GM23338 (cell line): ENCODE measurements at regions not wholly inside any gene's neighbourhood (a gene's known extent, or its start where the extent isn't known, plus 50 kb on each side); places are given as distances from the start of the nearest gene placed in this dataset.

Experiments used
- ATAC-seq: fragments of 200-7000 bp; cut with Tn5 transposase; 3 replicates; pipeline ENCODE4 v1.9.1; 2020
- DNase-seq: peaks from one replicate; pipeline ENCODE4 v3.0.0-alpha.2; 2015; ENCODE audit warnings: low spot score
- H2AFZ ChIP-seq: fragments of 200-600 bp; sonication (generic); 2 replicates; pipeline ENCODE4 v1.8.0; 2016; ENCODE audit warnings: antibody characterized with exemption, mild to moderate bottlenecking, moderate library complexity
- H3F3A ChIP-seq: fragments of 200-600 bp; sonication (generic); replicated peaks from 2 replicates; pipeline ENCODE4 v1.8.0; 2017; ENCODE audit warnings: antibody characterized with exemption, mixed run types, low read depth
- H3K27ac ChIP-seq: fragments of 200-600 bp; sonication (generic); 2 replicates; pipeline ENCODE4 v1.6.1; 2016; ENCODE audit warnings: low read depth
- H3K27me3 ChIP-seq: fragments of 200-600 bp; sonication (generic); 2 replicates; pipeline ENCODE4 v1.8.0; 2016; ENCODE audit warnings: mild to moderate bottlenecking, mixed run types, moderate library complexity; ENCODE audit not compliant: insufficient read depth
- H3K36me3 ChIP-seq: fragments of 200-600 bp; sonication (generic); 2 replicates; pipeline ENCODE4 v1.8.0; 2016; ENCODE audit warnings: mild to moderate bottlenecking; ENCODE audit not compliant: insufficient read depth
- H3K4me1 ChIP-seq: fragments of 200-600 bp; sonication (generic); 2 replicates; pipeline ENCODE4 v1.8.0; 2016; ENCODE audit warnings: mild to moderate bottlenecking, moderate library complexity; ENCODE audit not compliant: insufficient read depth
- H3K4me2 ChIP-seq: fragments of 200-600 bp; sonication (generic); 2 replicates; pipeline ENCODE4 v1.7.1; 2017; ENCODE audit warnings: mixed run types
- H3K4me3 ChIP-seq: fragments of 200-600 bp; sonication (generic); 2 replicates; pipeline ENCODE4 v1.6.1; 2016; ENCODE audit warnings: mixed run types
- H3K79me2 ChIP-seq: fragments of 200-600 bp; sonication (generic); replicated peaks from 2 replicates; pipeline ENCODE4 v1.8.0; 2017; ENCODE audit warnings: mild to moderate bottlenecking; ENCODE audit not compliant: insufficient read depth
- H3K9me2 ChIP-seq: fragments of 200-600 bp; sonication (generic); 2 replicates; pipeline ENCODE4 v1.8.0; 2017; ENCODE audit not compliant: insufficient read depth
- H4K20me1 ChIP-seq: fragments of 200-600 bp; sonication (generic); replicated peaks from 2 replicates; pipeline ENCODE4 v1.8.0; 2017; ENCODE audit warnings: mild to moderate bottlenecking; ENCODE audit not compliant: insufficient read depth
- H3K27ac Mint-ChIP-seq: 2 replicates; pipeline ENCODE4 v1.8.0; 2020; ENCODE audit warnings: inconsistent platforms, mild to moderate bottlenecking, moderate library complexity, mixed read lengths
- H3K27me3 Mint-ChIP-seq: 3 replicates; pipeline ENCODE4 v1.8.0; 2022; ENCODE audit warnings: low read depth, mild to moderate bottlenecking, moderate library complexity, mixed read lengths, inconsistent platforms; ENCODE audit not compliant: insufficient read depth, poor library complexity
- H3K36me3 Mint-ChIP-seq: 3 replicates; pipeline ENCODE4 v1.8.0; 2021; ENCODE audit warnings: low read depth, mild to moderate bottlenecking, inconsistent platforms, moderate library complexity, mixed read lengths
- H3K4me1 Mint-ChIP-seq: 3 replicates; pipeline ENCODE4 v1.8.0; 2020; ENCODE audit warnings: mild to moderate bottlenecking, inconsistent platforms, mixed read lengths
- H3K4me3 Mint-ChIP-seq: 3 replicates; pipeline ENCODE4 v1.8.0; 2021; ENCODE audit warnings: moderate library complexity, mild to moderate bottlenecking, inconsistent platforms, mixed read lengths
- H3K9me3 Mint-ChIP-seq: 3 replicates; pipeline ENCODE4 v1.8.0; 2020; ENCODE audit warnings: moderate library complexity, mild to moderate bottlenecking, inconsistent platforms, mixed read lengths
- CTCF ChIP-seq, 2 experiments: fragments of 200-600 bp in 1 of 2; sonication (generic) in 1 of 2; conservative IDR thresholded peaks; 2 replicates each; pipeline versions ENCODE4 v1.5.1 to v1.6.1; 2016 to 2017; ENCODE audit warnings: antibody characterized with exemption in 2 of 2, low read depth in 2 of 2, mild to moderate bottlenecking in 2 of 2, moderate library complexity in 1 of 2
- EZH2 ChIP-seq: fragments of 200-600 bp; sonication (generic); IDR thresholded peaks from one replicate; pipeline ENCODE4 v1.8.0; 2017; ENCODE audit warnings: antibody characterized with exemption, mild to moderate bottlenecking, low read depth; ENCODE audit not compliant: unreplicated experiment
- EZH2phosphoT487 ChIP-seq: fragments of 200-600 bp; sonication (generic); IDR thresholded peaks from one replicate; pipeline ENCODE4 v1.8.1; 2018; ENCODE audit warnings: antibody characterized with exemption; ENCODE audit not compliant: unreplicated experiment
- POLR2AphosphoS5 ChIP-seq: IDR thresholded peaks from 2 replicates; pipeline ENCODE4 v1.6.1; 2016; ENCODE audit warnings: antibody characterized with exemption, low read depth
- REST ChIP-seq: IDR thresholded peaks from one replicate; pipeline ENCODE4 v1.6.1; 2018; ENCODE audit warnings: antibody characterized with exemption; ENCODE audit not compliant: unreplicated experiment
- TF ChIP-seq, protein P1 (sequence below): IDR thresholded peaks from 2 replicates; pipeline ENCODE4 v1.6.1; 2016; ENCODE audit warnings: antibody characterized with exemption

DNA sequence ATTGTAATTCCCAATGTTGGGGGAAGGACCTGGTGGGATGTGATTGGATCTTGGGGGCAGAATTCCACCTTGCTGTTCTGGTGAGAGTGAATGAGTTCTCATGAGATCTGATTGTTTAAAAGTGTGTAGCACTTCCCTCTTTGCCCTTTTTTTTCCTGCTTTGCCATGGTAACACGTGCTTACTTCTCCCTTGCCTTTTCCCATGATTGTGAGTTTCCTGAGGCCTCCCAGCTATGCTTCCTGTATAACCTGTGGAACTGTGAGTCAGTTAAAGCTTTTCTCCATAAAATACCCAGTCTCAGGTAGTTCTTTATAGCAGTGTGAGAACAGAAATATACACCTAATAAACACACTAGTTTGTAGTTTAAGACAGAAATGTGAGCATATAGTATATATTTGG lies 166.8 kb upstream of the MAGI2 start:
- Mint-ChIP-seq H3K36me3 (peaks cover 8% of the 10 kb centered on the region; the same call in 1 of the 3 replicates), H3K27ac (no peak overlapping the region), H3K4me3 (no peak overlapping the region), H3K4me1 (peaks cover 7% of the 10 kb centered on the region; the same call in 1 of the 3 replicates), H3K9me3 (peaks cover 2% of the 10 kb centered on the region; the same call in 1 of the 3 replicates), H3K27me3 (no peaks in the 10 kb centered on the region)
- no peak overlapping the region for H3K27ac ChIP-seq
- TF ChIP-seq, protein P1, sequence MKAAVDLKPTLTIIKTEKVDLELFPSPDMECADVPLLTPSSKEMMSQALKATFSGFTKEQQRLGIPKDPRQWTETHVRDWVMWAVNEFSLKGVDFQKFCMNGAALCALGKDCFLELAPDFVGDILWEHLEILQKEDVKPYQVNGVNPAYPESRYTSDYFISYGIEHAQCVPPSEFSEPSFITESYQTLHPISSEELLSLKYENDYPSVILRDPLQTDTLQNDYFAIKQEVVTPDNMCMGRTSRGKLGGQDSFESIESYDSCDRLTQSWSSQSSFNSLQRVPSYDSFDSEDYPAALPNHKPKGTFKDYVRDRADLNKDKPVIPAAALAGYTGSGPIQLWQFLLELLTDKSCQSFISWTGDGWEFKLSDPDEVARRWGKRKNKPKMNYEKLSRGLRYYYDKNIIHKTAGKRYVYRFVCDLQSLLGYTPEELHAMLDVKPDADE = no peak
- TF ChIP-seq REST = no peak
- TF ChIP-seq EZH2phosphoT487 = no peak
- no peak for TF ChIP-seq EZH2
- H2AFZ ChIP-seq = no peak overlapping the region
- no peaks in the 10 kb centered on the region for H3K79me2 ChIP-seq
- no peaks in the 10 kb centered on the region for H3K9me2 ChIP-seq
- no peaks in the 10 kb centered on the region for H3F3A ChIP-seq
- no peak overlapping the region for H3K4me3 ChIP-seq
- no peaks in the 10 kb centered on the region for H3K36me3 ChIP-seq
- no peak overlapping the region for H3K4me2 ChIP-seq
- ATAC-seq (no peak), DNase-seq (no peak)
- H3K27me3 ChIP-seq = no peaks in the 10 kb centered on the region
- no peaks in the 10 kb centered on the region for H3K4me1 ChIP-seq
- H4K20me1 ChIP-seq = no peaks in the 10 kb centered on the region

DNA sequence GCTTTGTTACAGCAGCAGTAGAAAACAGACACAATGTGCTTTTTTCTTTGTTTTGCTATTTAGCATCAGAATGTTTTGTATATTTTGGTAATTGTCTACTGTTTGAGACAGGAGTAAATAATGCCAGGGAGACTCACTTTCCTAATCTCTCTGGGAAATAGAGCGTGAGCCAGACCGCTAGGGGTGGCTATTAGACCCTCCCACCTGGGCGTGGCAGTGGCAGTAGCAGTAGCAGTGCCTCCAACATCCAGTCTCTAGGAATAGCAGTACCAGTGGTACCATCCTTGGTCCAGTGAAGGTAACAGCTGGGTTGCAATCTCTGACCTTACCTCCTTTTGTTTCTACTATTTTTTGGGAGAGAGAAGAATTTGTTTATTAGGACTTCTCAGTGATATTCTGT lies 165.7 kb upstream of the MAGI2 start:
- Histone ChIP-seq H2AFZ (no peak overlapping the region), H3K4me2 (no peak overlapping the region), H3K27ac (no peak overlapping the region), H3K27me3 (no peaks in the 10 kb centered on the region), H3K79me2 (no peaks in the 10 kb centered on the region), H3K36me3 (no peaks in the 10 kb centered on the region), H4K20me1 (no peaks in the 10 kb centered on the region), H3K9me2 (no peaks in the 10 kb centered on the region), H3K4me3 (no peak overlapping the region), H3K4me1 (peaks cover 8% of the 10 kb centered on the region), H3F3A (no peaks in the 10 kb centered on the region)
- Mint-ChIP-seq H3K27me3 (no peaks in the 10 kb centered on the region), H3K9me3 (peaks cover 2% of the 10 kb centered on the region; the same call in 1 of the 3 replicates), H3K27ac (no peak overlapping the region), H3K4me3 (no peak overlapping the region), H3K4me1 (peaks cover 10% of the 10 kb centered on the region; the same call in 1 of the 3 replicates), H3K36me3 (peaks cover 8% of the 10 kb centered on the region; the same call in 1 of the 3 replicates)
- ATAC-seq (peak; percentile 43; the same call in 1 of the 3 replicates), DNase-seq (no peak)
- TF ChIP-seq POLR2AphosphoS5 (no peak), CTCF (conservative IDR thresholded peaks at IDR 0.05; ENCODE audit: low read depth in 2 of 2) (peak in 1 of 2 experiments; percentile 25; a peak in 3 of 4 replicates)
